Tibial nerve (tissue), 3 donors: ENCODE measurements at regions not wholly inside any gene's neighbourhood (a gene's known extent, or its start where the extent isn't known, plus 50 kb on each side); places are given as distances from the start of the nearest gene placed in this dataset.

Experiments used
- CTCF ChIP-seq, 5 experiments: fragments of 200-600 bp in 3 of 5; fragments of 450-650 bp in 2 of 5; sonication (generic) in 3 of 5; IDR thresholded peaks; one replicate each; pipeline ENCODE4 v1.5.1; 2016 to 2019; ENCODE audit warnings: antibody characterized with exemption in 5 of 5, mild to moderate bottlenecking in 3 of 5, moderate library complexity in 2 of 5
- POLR2A ChIP-seq, 2 donors: fragments of 450-650 bp; IDR thresholded peaks; one replicate each; pipeline ENCODE4 v1.6.1; 2017; ENCODE audit warnings: antibody characterized with exemption in 2 of 2, mild to moderate bottlenecking in 2 of 2, moderate library complexity in 2 of 2

GRCh38 chr12:115095073-115095748 is 411.2 kb upstream of the TBX3 start:
- TF ChIP-seq CTCF (IDR thresholded peaks at IDR 0.05) (no peak), POLR2A (IDR thresholded peaks at IDR 0.05) (no peak)
